ENCODE measurements at regions not wholly inside any gene's neighbourhood (a gene's known extent, or its start where the extent isn't known, plus 50 kb on each side); places are given as distances from the start of the nearest gene placed in this dataset.

DNA sequence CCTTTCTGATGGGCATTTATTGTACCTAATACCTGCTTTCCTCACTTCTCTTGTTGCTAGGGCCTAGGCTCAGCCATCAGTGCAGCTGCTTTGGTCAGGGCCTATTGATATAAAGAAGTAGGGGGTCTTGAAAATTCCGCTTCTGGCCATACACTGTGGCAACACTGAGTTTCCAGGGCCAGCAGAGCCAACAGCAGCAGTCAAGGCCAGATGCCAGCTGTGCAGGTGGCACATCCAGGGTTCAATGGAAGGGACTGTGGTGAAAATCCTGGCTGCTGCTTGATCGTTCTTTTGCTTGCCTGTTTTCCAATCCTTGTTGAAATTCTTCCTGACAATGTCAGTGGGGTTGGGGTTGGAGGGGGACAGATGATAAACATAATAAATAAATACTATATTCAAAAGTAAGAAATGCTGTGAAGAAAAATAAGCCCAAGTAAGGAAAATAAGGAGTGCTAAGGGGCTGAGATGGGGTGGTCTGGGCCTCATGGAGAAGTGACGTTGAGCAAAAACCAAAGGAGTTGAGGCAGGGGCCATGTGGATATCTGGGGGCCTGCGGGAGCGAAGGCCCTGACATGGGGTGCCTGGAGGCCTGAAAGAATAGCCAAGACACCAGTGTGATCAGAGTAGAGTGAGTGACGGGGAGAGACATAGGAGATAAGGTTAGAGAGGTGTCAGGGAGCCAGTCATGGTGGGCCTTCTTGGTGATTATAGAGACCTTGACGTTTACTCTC, 91.0 kb upstream of the ALDH1B1 start:
- no peak for TF ChIP-seq ZNF274 (IDR thresholded peaks at IDR 0.05; ENCODE audit: low read depth, low read length)
- no peak overlapping the region for H3K4me3 ChIP-seq (ENCODE audit: low read length)

DNA sequence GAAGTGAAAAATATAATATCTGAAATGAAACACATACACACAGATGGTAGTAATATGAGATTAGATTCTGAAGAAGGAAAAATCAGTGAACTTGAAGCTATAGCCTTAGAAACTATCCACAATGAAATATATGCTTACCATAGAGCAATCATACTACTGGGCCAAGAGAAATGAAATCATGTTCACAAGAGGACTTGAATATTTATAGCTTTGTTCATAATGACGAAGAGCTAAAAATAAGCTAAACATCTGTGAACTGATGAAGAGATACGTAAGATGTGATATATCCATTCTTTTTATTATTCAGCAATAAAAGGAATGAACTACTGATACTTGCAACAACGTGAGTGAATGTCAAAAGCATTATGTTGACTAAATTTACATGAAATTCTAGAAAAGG, 92.6 kb upstream of the ALDH1B1 start:
- no peak for TF ChIP-seq ZNF274 (IDR thresholded peaks at IDR 0.05; ENCODE audit: low read depth, low read length)
- H3K4me3 ChIP-seq (ENCODE audit: low read length) = no peak overlapping the region

DNA sequence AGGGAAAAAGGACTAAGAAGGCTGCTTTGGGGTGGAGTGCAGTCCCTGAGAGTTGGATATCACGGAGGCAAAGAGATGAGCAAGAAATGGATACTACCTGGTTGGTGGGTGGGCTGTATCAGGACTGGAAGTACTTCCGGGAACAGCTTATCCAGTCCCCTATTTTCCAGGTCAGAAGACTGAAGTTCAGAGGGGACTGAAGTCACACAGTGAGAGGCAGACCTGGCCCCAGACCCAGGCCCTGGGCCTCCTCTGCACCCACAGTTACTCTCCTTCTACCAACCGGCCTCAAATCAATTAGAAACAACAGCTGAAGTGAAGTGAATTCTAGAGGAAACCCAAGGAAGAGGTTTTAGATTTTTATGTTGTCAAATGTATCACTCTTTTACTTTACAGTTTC, 93.6 kb upstream of the ALDH1B1 start:
- H3K4me3 ChIP-seq (ENCODE audit: low read length) = no peak overlapping the region
- no peak for TF ChIP-seq ZNF274 (IDR thresholded peaks at IDR 0.05; ENCODE audit: low read depth, low read length)

DNA sequence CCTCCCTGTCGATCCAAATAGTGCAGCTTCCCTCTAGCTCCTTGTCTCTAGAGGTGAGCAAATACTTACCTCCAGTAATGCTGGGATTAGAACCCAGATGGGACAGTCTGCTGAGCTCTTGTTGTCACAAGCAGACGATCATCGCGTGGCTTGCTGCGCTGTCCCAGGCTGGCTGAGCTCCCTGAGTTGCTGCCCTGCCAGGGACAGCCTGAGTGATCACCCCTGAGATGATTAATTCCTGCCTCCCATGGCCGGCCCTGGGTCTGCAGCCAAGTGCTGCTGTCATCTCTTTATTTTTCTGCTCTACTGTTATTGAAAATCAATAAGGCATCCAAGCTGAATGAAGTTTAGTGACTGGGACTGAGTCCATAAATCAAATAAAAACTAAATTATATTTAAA, 94.0 kb upstream of the ALDH1B1 start:
- TF ChIP-seq ZNF274 (IDR thresholded peaks at IDR 0.05; ENCODE audit: low read depth, low read length) = no peak
- H3K4me3 ChIP-seq (ENCODE audit: low read length) = no peak overlapping the region

DNA sequence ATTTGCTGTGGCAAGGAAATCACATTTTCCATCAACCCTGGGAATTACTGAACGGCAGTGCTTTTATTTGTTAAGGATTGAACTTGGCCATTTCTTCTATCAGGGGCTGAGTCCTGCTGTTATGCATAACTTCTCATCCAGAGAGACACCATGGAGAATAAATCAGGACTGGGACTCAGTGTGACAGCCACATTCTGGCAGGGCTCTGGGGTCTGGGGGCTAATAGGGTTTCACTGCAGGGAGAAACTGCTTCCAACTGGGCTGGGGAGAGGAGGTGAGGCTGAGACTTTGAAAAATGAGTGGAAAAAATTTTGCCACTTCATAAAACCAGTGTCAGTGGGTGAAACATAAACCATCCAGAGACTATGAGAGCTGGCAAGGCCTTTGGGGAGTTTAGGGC, 95.7 kb upstream of the ALDH1B1 start:
- TF ChIP-seq ZNF274 (IDR thresholded peaks at IDR 0.05; ENCODE audit: low read depth, low read length) = no peak
- H3K4me3 ChIP-seq (ENCODE audit: low read length) = no peak overlapping the region

DNA sequence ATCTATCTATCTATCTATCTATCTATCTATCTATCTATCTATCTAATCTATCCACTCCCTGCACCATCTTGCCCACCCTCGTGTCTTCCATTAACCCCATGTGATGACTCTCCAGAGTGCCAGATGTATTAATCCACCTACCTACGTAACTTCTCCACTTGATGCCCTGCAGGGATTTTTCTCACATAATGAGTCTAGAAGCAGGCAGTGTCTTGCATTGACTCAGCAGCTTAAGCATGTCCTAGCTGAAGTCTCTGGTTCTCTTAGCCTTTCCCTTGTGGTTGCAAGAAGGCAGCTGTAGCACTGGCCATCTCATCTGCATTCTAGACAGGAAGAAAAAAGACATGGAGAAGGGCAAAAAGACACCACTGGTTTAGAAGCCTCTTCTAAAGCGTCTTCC, 96.7 kb upstream of the ALDH1B1 start:
- no peak for TF ChIP-seq ZNF274 (IDR thresholded peaks at IDR 0.05; ENCODE audit: low read depth, low read length)
- no peak overlapping the region for H3K4me3 ChIP-seq (ENCODE audit: low read length)

DNA sequence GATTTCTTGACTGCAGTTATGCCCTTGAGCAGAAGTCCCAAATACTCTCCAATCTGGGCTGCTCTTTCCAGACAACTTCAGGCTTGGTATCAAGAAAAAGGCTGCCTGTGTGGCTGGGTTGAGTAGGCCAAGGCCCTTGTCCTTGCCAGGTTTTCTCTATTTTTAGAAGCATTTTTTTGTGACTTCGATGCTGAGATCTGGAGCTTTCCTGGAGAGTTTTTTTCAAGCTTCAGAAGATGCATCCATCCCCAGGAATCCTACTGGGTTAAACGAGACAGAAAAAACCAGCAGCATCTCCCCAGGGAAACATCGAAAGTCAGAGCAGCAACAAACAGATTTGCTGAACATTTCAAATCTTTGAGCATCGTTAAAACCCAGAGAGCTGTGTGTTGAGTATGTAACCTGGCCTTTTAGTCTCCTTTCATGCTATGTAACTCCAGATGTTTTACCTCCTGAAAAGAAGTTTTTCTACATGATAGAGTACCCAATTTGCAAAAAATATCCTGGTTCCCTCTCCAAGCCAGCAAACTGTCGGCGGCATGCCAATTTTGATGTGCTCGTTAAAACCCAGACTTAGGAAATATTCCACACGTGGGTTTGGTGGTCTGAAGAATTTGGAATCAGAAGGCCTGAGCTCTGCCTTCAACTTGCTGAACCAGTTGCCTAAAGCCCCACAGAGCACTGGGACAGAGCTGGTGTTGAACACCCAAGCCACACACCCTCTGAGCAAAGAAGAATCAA, 98.1 kb upstream of the ALDH1B1 start:
- H3K4me3 ChIP-seq (ENCODE audit: low read length) = no peak overlapping the region
- TF ChIP-seq ZNF274 (IDR thresholded peaks at IDR 0.05; ENCODE audit: low read depth, low read length) = no peak

DNA sequence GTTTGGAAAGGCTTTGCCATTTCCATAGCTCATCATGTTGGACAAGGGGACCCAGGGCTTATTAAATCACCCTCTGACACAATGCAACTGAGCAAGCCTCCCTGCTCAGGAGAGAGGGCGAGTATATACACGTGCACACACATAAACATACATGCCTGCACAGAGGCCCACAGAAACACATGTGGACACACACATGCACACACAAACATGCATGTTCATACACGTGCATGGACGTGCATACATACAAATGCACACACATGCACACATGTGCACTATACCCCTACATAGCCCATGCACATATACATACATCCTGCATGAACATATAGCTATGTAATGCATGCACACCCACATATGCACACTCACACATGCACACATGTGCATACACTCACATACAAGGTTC, 99.5 kb upstream of the ALDH1B1 start:
- no peak for TF ChIP-seq ZNF274 (IDR thresholded peaks at IDR 0.05; ENCODE audit: low read depth, low read length)
- H3K4me3 ChIP-seq (ENCODE audit: low read length) = no peak overlapping the region

DNA sequence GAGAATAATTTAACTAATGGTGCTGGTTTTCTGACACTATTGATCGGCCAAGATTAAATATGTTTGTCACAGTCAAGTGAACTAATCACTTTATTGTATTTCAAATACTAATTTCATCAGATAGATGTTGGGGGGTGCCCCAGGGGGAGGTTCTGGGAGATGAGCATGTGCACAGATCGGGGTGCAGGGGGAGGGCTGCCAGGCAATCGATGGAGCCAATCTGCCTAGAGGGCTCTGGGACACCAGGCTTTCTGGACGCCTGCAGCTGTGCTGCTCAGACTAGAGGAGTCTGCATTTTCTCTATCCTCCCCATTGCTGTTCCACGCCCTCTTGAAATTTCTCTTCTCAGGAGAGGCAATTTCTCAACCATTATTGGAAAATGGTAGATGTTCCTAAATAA, 100.0 kb upstream of the ALDH1B1 start:
- TF ChIP-seq ZNF274 (IDR thresholded peaks at IDR 0.05; ENCODE audit: low read depth, low read length) = no peak
- H3K4me3 ChIP-seq (ENCODE audit: low read length) = no peak overlapping the region

DNA sequence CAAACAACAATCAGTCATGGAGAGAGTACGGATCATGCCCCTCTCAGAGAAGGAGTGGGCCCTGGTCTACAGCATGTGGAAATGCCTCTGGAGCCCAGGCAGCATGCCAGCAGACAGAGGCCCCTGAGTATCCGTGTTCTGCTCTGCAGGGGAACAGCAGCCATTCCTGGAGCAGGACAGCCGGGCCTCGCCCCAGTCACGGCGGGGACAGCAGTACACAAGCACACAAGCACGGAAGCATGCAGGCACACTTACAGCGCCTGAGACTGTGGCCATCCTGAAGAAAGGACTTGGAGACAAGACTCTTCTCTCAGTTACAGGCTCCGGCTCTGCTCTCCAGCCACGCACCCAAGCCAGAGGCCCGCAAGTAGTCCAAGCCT, 102.6 kb upstream of the ALDH1B1 start:
- no peak for TF ChIP-seq ZNF274 (IDR thresholded peaks at IDR 0.05; ENCODE audit: low read depth, low read length)
- no peak overlapping the region for H3K4me3 ChIP-seq (ENCODE audit: low read length)

DNA sequence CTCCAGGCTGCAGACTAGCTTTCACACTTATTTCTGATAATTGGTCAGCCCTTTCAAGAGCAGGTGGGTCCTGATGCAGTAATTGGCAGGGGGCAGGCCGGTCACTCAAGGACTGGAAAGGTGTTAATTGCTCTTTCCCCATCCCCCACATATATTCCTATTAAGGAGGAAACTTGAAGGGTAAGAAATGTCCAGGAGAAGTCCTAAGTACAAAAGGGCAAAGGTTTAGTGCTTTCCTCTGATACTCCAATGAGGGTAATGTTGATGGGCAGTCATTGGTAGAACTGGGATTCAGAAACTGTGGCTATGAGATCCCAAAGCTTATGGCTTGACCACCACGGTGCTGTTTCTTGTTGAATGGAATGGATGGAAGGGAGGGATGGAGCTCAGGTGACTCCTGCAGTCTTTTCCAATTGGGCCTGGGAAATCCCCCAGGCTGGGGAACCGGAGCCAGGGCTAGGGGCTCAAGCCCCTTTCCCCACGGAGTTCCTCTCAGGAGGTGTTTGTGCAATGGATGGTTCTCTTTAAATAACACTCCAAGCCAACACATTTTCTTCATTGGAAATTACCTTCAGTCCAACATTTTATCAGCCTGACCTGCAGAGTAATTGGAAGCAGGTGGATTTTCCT, 103.2 kb upstream of the ALDH1B1 start:
- no peak for TF ChIP-seq ZNF274 (IDR thresholded peaks at IDR 0.05; ENCODE audit: low read depth, low read length)
- H3K4me3 ChIP-seq (ENCODE audit: low read length) = no peak overlapping the region

DNA sequence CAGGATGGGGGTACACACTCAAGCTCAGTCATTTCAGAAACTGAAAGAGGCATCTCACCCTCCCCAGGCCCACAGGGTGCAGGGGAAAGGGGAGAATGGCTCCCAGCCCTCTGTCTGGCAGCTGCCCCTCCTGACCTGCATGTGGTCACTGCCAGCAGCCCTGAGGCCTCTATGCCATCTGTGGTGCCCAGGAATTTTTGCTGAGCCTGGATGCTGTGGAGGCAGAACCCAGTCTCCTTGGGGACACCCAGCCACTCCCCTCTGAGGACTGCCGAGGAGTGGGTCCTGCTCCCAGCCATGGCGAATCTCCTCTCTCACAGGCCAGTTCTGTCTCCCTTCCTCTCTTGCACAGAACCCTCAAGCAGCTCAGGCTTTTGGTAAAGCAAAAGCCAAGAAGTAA, 104.0 kb upstream of the ALDH1B1 start:
- no peak overlapping the region for H3K4me3 ChIP-seq (ENCODE audit: low read length)
- TF ChIP-seq ZNF274 (IDR thresholded peaks at IDR 0.05; ENCODE audit: low read depth, low read length) = no peak

DNA sequence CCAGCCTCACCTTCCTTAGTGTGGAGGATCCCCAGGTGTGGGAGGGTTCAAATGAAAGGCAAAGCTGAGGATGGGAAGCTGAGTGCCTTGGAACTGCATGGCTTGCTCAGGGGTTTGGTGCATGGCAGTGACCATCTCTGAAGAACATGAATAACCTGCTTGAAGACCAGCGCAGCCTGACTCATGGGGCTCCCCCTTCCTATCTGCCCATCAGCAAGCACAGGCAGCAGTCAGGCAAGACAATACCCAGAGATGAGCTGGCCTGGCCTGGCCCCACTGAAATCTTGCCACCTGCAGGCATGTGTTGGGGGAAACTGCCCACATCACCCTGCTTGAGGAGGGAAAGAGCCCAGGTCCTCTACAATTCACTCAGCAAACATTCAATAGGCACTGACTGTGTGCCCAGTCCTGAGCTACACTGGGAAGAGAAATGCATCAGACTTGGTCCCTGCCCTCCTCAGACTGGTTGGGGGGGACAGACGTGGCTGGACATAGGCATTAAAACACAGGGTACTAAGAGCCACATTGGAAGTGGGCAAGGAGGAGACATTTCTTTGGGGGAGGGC, 105.0 kb upstream of the ALDH1B1 start:
- no peak for TF ChIP-seq ZNF274 (IDR thresholded peaks at IDR 0.05; ENCODE audit: low read depth, low read length)
- H3K4me3 ChIP-seq (ENCODE audit: low read length) = no peak overlapping the region

DNA sequence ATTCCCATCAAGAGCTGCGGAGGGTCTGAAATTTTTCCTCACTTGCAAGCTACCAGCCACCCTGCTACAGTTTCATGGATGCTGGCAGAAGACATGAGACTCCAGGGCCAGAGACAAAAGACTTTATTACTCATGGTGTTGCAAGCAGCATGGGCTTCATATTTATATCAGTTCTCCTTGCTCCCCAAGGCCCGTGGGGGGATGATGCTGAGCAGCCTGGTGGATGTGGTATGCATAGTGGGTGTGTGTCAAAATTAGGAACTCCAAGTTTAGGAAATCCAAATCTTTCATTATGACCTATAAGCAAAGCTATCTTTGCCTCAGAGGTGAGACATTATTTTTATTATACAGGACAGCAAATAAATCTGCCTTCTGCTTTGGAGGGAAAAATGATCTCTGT, 105.7 kb upstream of the ALDH1B1 start:
- H3K4me3 ChIP-seq (ENCODE audit: low read length) = no peak overlapping the region
- TF ChIP-seq ZNF274 (IDR thresholded peaks at IDR 0.05; ENCODE audit: low read depth, low read length) = no peak

DNA sequence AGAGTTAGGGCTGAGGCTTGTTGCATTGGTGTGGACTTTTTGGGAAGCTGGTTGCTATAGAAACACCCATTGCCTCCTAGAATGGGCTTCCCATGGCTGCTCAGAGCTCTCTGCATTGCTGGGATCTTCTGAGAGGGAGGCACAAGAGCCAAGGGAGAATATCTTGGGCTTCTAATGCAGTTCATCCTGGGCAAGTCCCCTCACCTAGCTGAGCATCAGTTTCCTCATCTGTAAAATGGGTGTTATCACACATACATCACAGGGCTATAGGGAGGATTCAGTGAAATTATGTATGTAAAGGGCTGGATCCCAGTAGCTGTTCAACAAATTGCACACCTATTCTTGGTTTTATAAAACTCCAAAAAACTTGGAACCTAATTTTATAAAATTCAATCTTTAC, 106.1 kb upstream of the ALDH1B1 start:
- no peak overlapping the region for H3K4me3 ChIP-seq (ENCODE audit: low read length)
- no peak for TF ChIP-seq ZNF274 (IDR thresholded peaks at IDR 0.05; ENCODE audit: low read depth, low read length)
